Astrocyte (in vitro differentiated cells and primary cell): ENCODE measurements at regions not wholly inside any gene's neighbourhood (a gene's known extent, or its start where the extent isn't known, plus 50 kb on each side); places are given as distances from the start of the nearest gene placed in this dataset.

Experiments
- EZH2 ChIP-seq: IDR thresholded peaks from 2 replicates; pipeline ENCODE4 v1.6.1; 2012; ENCODE audit warnings: mild to moderate bottlenecking, low read length, inconsistent platforms; ENCODE audit not compliant: insufficient read depth
- TF ChIP-seq, protein P1 (sequence below): IDR thresholded peaks from 2 replicates; pipeline ENCODE4 v1.5.1; 2011; ENCODE audit warnings: low read depth, mild to moderate bottlenecking, inconsistent platforms, low read length, moderate library complexity; ENCODE audit not compliant: insufficient read depth

DNA sequence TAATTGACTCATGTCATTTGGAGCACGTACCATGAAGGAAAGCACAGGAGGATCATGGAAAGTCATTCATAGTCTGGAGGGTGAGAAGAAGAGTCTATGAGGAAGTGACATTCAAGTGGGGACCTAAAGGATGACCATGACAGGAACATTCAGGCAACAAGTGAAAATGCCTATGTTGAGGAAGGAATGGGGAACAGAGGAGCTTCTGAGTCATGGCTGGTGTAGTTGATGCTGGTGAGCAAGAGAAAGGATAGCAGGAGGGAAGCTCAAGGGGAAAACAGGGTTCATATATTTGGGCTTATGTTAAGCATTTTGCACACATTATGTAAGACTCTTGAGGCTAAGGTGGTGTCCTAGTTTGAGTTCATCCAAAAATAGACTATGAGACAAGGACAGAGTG lies 318.6 kb downstream of the HNRNPD start:
- TF ChIP-seq, protein P1, sequence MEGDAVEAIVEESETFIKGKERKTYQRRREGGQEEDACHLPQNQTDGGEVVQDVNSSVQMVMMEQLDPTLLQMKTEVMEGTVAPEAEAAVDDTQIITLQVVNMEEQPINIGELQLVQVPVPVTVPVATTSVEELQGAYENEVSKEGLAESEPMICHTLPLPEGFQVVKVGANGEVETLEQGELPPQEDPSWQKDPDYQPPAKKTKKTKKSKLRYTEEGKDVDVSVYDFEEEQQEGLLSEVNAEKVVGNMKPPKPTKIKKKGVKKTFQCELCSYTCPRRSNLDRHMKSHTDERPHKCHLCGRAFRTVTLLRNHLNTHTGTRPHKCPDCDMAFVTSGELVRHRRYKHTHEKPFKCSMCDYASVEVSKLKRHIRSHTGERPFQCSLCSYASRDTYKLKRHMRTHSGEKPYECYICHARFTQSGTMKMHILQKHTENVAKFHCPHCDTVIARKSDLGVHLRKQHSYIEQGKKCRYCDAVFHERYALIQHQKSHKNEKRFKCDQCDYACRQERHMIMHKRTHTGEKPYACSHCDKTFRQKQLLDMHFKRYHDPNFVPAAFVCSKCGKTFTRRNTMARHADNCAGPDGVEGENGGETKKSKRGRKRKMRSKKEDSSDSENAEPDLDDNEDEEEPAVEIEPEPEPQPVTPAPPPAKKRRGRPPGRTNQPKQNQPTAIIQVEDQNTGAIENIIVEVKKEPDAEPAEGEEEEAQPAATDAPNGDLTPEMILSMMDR: no peak
- no peak for TF ChIP-seq EZH2
